ENCODE measurements at regions not wholly inside any gene's neighbourhood (a gene's known extent, or its start where the extent isn't known, plus 50 kb on each side); places are given as distances from the start of the nearest gene placed in this dataset.

GRCh38 chr3:28845006-28845324 is 435.9 kb upstream of the RBMS3 start:
- no peak overlapping the region for H3K27ac ChIP-seq
- TF ChIP-seq CTCF (IDR thresholded peaks at IDR 0.05) (no peak), POLR2AphosphoS5 (IDR thresholded peaks at IDR 0.05) (no peak), EP300 (IDR thresholded peaks at IDR 0.05) (no peak), POLR2A (IDR thresholded peaks at IDR 0.05) (no peak)
- no peak overlapping the region for H3K4me3 ChIP-seq
- no peaks in the 10 kb centered on the region for H3K9me3 ChIP-seq
- DNase-seq (ENCODE audit: low spot score in 2 of 2) = no peak
- WGBS = 92% methylated on average over 4 of the region's 4 CpGs
- no peaks in the 10 kb centered on the region for H3K27me3 ChIP-seq
- H3K36me3 ChIP-seq = no peaks in the 10 kb centered on the region
- H3K4me1 ChIP-seq = no peaks in the 10 kb centered on the region

- Histone ChIP-seq H3K4me3 (no peak overlapping the region), H3K36me3 (no peaks in the 10 kb centered on the region), H3K27ac (no peak overlapping the region), H3K4me1 (no peaks in the 10 kb centered on the region), H3K9me3 (no peaks in the 10 kb centered on the region), H3K27me3 (no peaks in the 10 kb centered on the region)
- TF ChIP-seq EP300 (IDR thresholded peaks at IDR 0.05) = no peak
- no peak for TF ChIP-seq POLR2A (IDR thresholded peaks at IDR 0.05)
- no peak for TF ChIP-seq CTCF (IDR thresholded peaks at IDR 0.05)
- no peak for TF ChIP-seq POLR2AphosphoS5 (IDR thresholded peaks at IDR 0.05)
- DNase-seq (ENCODE audit: low spot score in 2 of 2) = no peak
- WGBS = 88% methylated on average over 14 of the region's 14 CpGs
Measured at GRCh38 chr3:28846971-28847478, 433.8 kb upstream of the RBMS3 start.

- TF ChIP-seq EP300 (IDR thresholded peaks at IDR 0.05) = no peak
- Histone ChIP-seq H3K36me3 (no peaks in the 10 kb centered on the region), H3K27me3 (no peaks in the 10 kb centered on the region), H3K4me3 (no peak overlapping the region), H3K27ac (no peak overlapping the region), H3K4me1 (no peaks in the 10 kb centered on the region), H3K9me3 (no peaks in the 10 kb centered on the region)
- no peak for DNase-seq (ENCODE audit: low spot score in 2 of 2)
- WGBS = 75% methylated on average over 4 of the region's 4 CpGs
Measured at GRCh38 chr3:28847736-28848135, 433.1 kb upstream of the RBMS3 start.

- Histone ChIP-seq H3K4me1 (no peaks in the 10 kb centered on the region), H3K27ac (no peak overlapping the region), H3K27me3 (no peaks in the 10 kb centered on the region), H3K4me3 (no peak overlapping the region), H3K9me3 (no peaks in the 10 kb centered on the region), H3K36me3 (no peaks in the 10 kb centered on the region)
- DNase-seq (ENCODE audit: low spot score in 2 of 2) = no peak
- 100% methylated on average over 1 of the region's 1 CpG for WGBS
- TF ChIP-seq POLR2A (IDR thresholded peaks at IDR 0.05) (no peak), EP300 (IDR thresholded peaks at IDR 0.05) (no peak)
Measured at GRCh38 chr3:28850186-28850585, 430.7 kb upstream of the RBMS3 start.

GRCh38 chr3:28853830-28854229 is 427.0 kb upstream of the RBMS3 start:
- no peak for DNase-seq (ENCODE audit: low spot score in 2 of 2)
- no peak for TF ChIP-seq CTCF (IDR thresholded peaks at IDR 0.05)
- TF ChIP-seq POLR2AphosphoS5 (IDR thresholded peaks at IDR 0.05) = no peak
- no peak for TF ChIP-seq POLR2A (IDR thresholded peaks at IDR 0.05)
- TF ChIP-seq EP300 (IDR thresholded peaks at IDR 0.05) = no peak
- H3K36me3 ChIP-seq = no peaks in the 10 kb centered on the region
- H3K27me3 ChIP-seq = no peaks in the 10 kb centered on the region
- no peaks in the 10 kb centered on the region for H3K4me1 ChIP-seq
- WGBS = 65% methylated on average over 1 of the region's 1 CpG
- no peak overlapping the region for H3K4me3 ChIP-seq
- H3K9me3 ChIP-seq = no peaks in the 10 kb centered on the region
- no peak overlapping the region for H3K27ac ChIP-seq

GRCh38 chr3:28856796-28857195 is 424.1 kb upstream of the RBMS3 start:
- peaks cover 11% of the 10 kb centered on the region for H3K4me1 ChIP-seq
- WGBS = 83% methylated on average over 3 of the region's 3 CpGs
- no peaks in the 10 kb centered on the region for H3K9me3 ChIP-seq
- no peaks in the 10 kb centered on the region for H3K27me3 ChIP-seq
- H3K27ac ChIP-seq = no peak overlapping the region
- DNase-seq (ENCODE audit: low spot score in 2 of 2) = no peak
- no peaks in the 10 kb centered on the region for H3K36me3 ChIP-seq
- no peak overlapping the region for H3K4me3 ChIP-seq
- TF ChIP-seq CTCF (IDR thresholded peaks at IDR 0.05) (no peak), EP300 (IDR thresholded peaks at IDR 0.05) (no peak), POLR2A (IDR thresholded peaks at IDR 0.05) (no peak), POLR2AphosphoS5 (IDR thresholded peaks at IDR 0.05) (no peak)
